ENCODE measurements at regions not wholly inside any gene's neighbourhood (a gene's known extent, or its start where the extent isn't known, plus 50 kb on each side); places are given as distances from the start of the nearest gene placed in this dataset.

- Histone ChIP-seq H4K20me1 (ENCODE audit: insufficient read depth) (no peaks in the 10 kb centered on the region), H3K27ac (no peak overlapping the region), H2AFZ (no peak overlapping the region), H3K27me3 (replicated peaks; ENCODE audit: insufficient read depth) (0 out of 2 replicates have a peak, but pooled peaks cover 2% of the 10 kb centered on the region), H3K9me2 (ENCODE audit: insufficient read depth) (no peaks in the 10 kb centered on the region), H3K4me2 (ENCODE audit: unreplicated experiment) (no peak overlapping the region), H3K9me3 (ENCODE audit: low read depth) (no peaks in the 10 kb centered on the region), H3K9ac (no peak overlapping the region), H3K4me3 (no peak overlapping the region), H3F3A (ENCODE audit: insufficient read depth) (peaks cover 33% of the 10 kb centered on the region; the same call in 1 of the 2 replicates), H3K4me1 (ENCODE audit: insufficient read depth) (peaks cover 24% of the 10 kb centered on the region), H3K79me2 (ENCODE audit: insufficient read depth) (no peaks in the 10 kb centered on the region), H3K36me3 (ENCODE audit: low read depth) (no peaks in the 10 kb centered on the region)
- 46 to 50% methylated on average over 1 of the region's 1 CpG for WGBS, 2 experiments (ENCODE audit: low coverage in 1 of 2, low lambda C conversion rate in 2 of 2, missing lambda C conversion rate in 2 of 2)
- in situ Hi-C loops (cut with MboI), result no loop called here
- TF ChIP-seq EZH2phosphoT487 (IDR thresholded peaks at IDR 0.05; ENCODE audit: insufficient read depth, low read depth), result no peak
- TF ChIP-seq EZH2 (IDR thresholded peaks at IDR 0.05; ENCODE audit: insufficient read depth, poor library complexity, severe bottlenecking), result no peak
- no peak for DNase-seq
Measured at GRCh38 chr1:209037064-209037463, 546.5 kb upstream of the CAMK1G start.

DNA sequence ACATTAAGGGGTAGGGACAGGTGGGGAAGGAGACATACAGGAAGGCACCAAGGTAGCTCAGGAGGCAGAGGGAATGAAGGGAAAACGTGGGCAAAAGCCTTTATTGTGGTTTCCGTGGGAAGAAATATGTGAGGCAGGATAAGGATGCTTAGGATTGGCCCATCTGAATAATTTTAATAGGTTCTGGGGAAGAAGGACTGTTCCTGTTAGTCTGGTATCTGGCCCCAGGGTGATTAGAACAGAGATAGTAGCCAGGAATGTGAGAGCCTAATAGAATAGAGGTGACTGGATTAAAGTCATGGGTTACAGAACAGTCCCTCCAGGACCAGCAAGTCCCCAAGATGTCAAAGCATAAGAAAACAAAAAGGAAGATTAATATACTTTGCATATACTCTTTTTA, 545.2 kb upstream of the CAMK1G start:
- no peaks in the 10 kb centered on the region for H3K9me2 ChIP-seq (ENCODE audit: insufficient read depth)
- DNase-seq, result no peak
- H3K27ac ChIP-seq, result no peak overlapping the region
- in situ Hi-C loops (cut with MboI), result no loop called here
- H3K27me3 ChIP-seq (replicated peaks; ENCODE audit: insufficient read depth), result no peaks in the 10 kb centered on the region
- no peak overlapping the region for H3K9ac ChIP-seq
- no peak for TF ChIP-seq EZH2 (IDR thresholded peaks at IDR 0.05; ENCODE audit: insufficient read depth, poor library complexity, severe bottlenecking)
- TF ChIP-seq EZH2phosphoT487 (IDR thresholded peaks at IDR 0.05; ENCODE audit: insufficient read depth, low read depth), result no peak
- no peaks in the 10 kb centered on the region for H3K79me2 ChIP-seq (ENCODE audit: insufficient read depth)
- no peak overlapping the region for H3K4me3 ChIP-seq
- WGBS, 2 experiments (ENCODE audit: low coverage in 1 of 2, low lambda C conversion rate in 2 of 2, missing lambda C conversion rate in 2 of 2), result 74 to 78% methylated on average over 2 of the region's 2 CpGs
- no peaks in the 10 kb centered on the region for H4K20me1 ChIP-seq (ENCODE audit: insufficient read depth)
- no peak overlapping the region for H2AFZ ChIP-seq
- H3F3A ChIP-seq (ENCODE audit: insufficient read depth), result peaks cover 33% of the 10 kb centered on the region; the same call in 1 of the 2 replicates
- H3K9me3 ChIP-seq (ENCODE audit: low read depth), result no peaks in the 10 kb centered on the region
- no peaks in the 10 kb centered on the region for H3K36me3 ChIP-seq (ENCODE audit: low read depth)
- peaks cover 24% of the 10 kb centered on the region for H3K4me1 ChIP-seq (ENCODE audit: insufficient read depth)
- no peak overlapping the region for H3K4me2 ChIP-seq (ENCODE audit: unreplicated experiment)

- H3K27me3 ChIP-seq (replicated peaks; ENCODE audit: insufficient read depth), result no peaks in the 10 kb centered on the region
- peaks cover 33% of the 10 kb centered on the region; the same call in 1 of the 2 replicates for H3F3A ChIP-seq (ENCODE audit: insufficient read depth)
- no peaks in the 10 kb centered on the region for H3K79me2 ChIP-seq (ENCODE audit: insufficient read depth)
- peak overlapping the region; percentile 37; the same call in 1 of the 2 replicates for H3K4me3 ChIP-seq
- no peaks in the 10 kb centered on the region for H3K9me3 ChIP-seq (ENCODE audit: low read depth)
- WGBS, 2 experiments (ENCODE audit: low coverage in 1 of 2, low lambda C conversion rate in 2 of 2, missing lambda C conversion rate in 2 of 2), result 83 to 87% methylated on average over 1 of the region's 1 CpG
- no peaks in the 10 kb centered on the region for H4K20me1 ChIP-seq (ENCODE audit: insufficient read depth)
- in situ Hi-C loops (cut with MboI), result no loop called here
- peaks cover 24% of the 10 kb centered on the region for H3K4me1 ChIP-seq (ENCODE audit: insufficient read depth)
- no peak overlapping the region for H3K9ac ChIP-seq
- no peaks in the 10 kb centered on the region for H3K36me3 ChIP-seq (ENCODE audit: low read depth)
- DNase-seq, result no peak
- H2AFZ ChIP-seq, result no peak overlapping the region
- H3K4me2 ChIP-seq (ENCODE audit: unreplicated experiment), result peak overlapping the region; percentile 55
- H3K27ac ChIP-seq, result peak overlapping the region; percentile 28; the same call in 1 of the 2 replicates
- TF ChIP-seq EZH2phosphoT487 (IDR thresholded peaks at IDR 0.05; ENCODE audit: insufficient read depth, low read depth) (no peak), EZH2 (IDR thresholded peaks at IDR 0.05; ENCODE audit: insufficient read depth, poor library complexity, severe bottlenecking) (no peak)
- no peaks in the 10 kb centered on the region for H3K9me2 ChIP-seq (ENCODE audit: insufficient read depth)
Measured at GRCh38 chr1:209038735-209039134, 544.8 kb upstream of the CAMK1G start.

- H3K4me2 ChIP-seq (ENCODE audit: unreplicated experiment), result no peak overlapping the region
Measured at GRCh38 chr1:209040351-209040750, 543.2 kb upstream of the CAMK1G start.

More at GRCh38 chr1:209040351-209040750, 543.2 kb upstream of the CAMK1G start:
- H3F3A ChIP-seq (ENCODE audit: insufficient read depth), result peaks cover 33% of the 10 kb centered on the region; the same call in 1 of the 2 replicates
- no peak overlapping the region for H3K4me3 ChIP-seq
- no peaks in the 10 kb centered on the region for H3K9me2 ChIP-seq (ENCODE audit: insufficient read depth)
- H3K79me2 ChIP-seq (ENCODE audit: insufficient read depth), result no peaks in the 10 kb centered on the region
- peak; percentile 40 for DNase-seq
- no peaks in the 10 kb centered on the region for H3K27me3 ChIP-seq (replicated peaks; ENCODE audit: insufficient read depth)
- H4K20me1 ChIP-seq (ENCODE audit: insufficient read depth), result no peaks in the 10 kb centered on the region
- H3K9ac ChIP-seq, result no peak overlapping the region
- no peaks in the 10 kb centered on the region for H3K36me3 ChIP-seq (ENCODE audit: low read depth)
- 8 to 12% methylated on average over 3 of the region's 3 CpGs for WGBS, 2 experiments (ENCODE audit: low coverage in 1 of 2, low lambda C conversion rate in 2 of 2, missing lambda C conversion rate in 2 of 2)
- TF ChIP-seq EZH2phosphoT487 (IDR thresholded peaks at IDR 0.05; ENCODE audit: insufficient read depth, low read depth), result no peak
- TF ChIP-seq EZH2 (IDR thresholded peaks at IDR 0.05; ENCODE audit: insufficient read depth, poor library complexity, severe bottlenecking), result no peak
- no peaks in the 10 kb centered on the region for H3K9me3 ChIP-seq (ENCODE audit: low read depth)
- no peak overlapping the region for H2AFZ ChIP-seq
- in situ Hi-C loops (cut with MboI), result no loop called here
- H3K4me1 ChIP-seq (ENCODE audit: insufficient read depth), result peaks cover 24% of the 10 kb centered on the region
- H3K27ac ChIP-seq, result no peak overlapping the region
